Aorta (tissue), 5 donors: ENCODE measurements at regions not wholly inside any gene's neighbourhood (a gene's known extent, or its start where the extent isn't known, plus 50 kb on each side); places are given as distances from the start of the nearest gene placed in this dataset.

ENCODE experiments used
- ATAC-seq: fragments of 200-7000 bp; cut with Tn5 transposase; one replicate; pipeline ENCODE4 v1.9.1; 2022; ENCODE audit warnings: moderate library complexity; ENCODE audit not compliant: low FRiP score
- DNase-seq, 2 donors: peaks; one replicate each; pipeline ENCODE4 v3.0.0-alpha.2; 2020
- H3K27ac ChIP-seq, 2 donors: one replicate each; pipeline ENCODE4 v1.5.1; 2013; ENCODE audit warnings: low read length in 2 of 2, mild to moderate bottlenecking in 2 of 2, moderate library complexity in 2 of 2, control low read depth in 1 of 2, inconsistent platforms in 1 of 2, low read depth in 1 of 2
- H3K27me3 ChIP-seq, 2 donors: one replicate each; pipeline ENCODE4 v1.6.1; 2013; ENCODE audit warnings: control low read depth in 1 of 2, low read length in 1 of 2, mild to moderate bottlenecking in 1 of 2, moderate library complexity in 1 of 2; ENCODE audit not compliant: insufficient read depth in 2 of 2, control insufficient read depth in 1 of 2
- H3K36me3 ChIP-seq, 2 donors: one replicate each; pipeline ENCODE4 v1.6.1; 2013; ENCODE audit warnings: control low read depth in 1 of 2, low read length in 1 of 2, mild to moderate bottlenecking in 1 of 2; ENCODE audit not compliant: insufficient read depth in 2 of 2, control insufficient read depth in 1 of 2
- H3K4me1 ChIP-seq, 2 donors: one replicate each; pipeline ENCODE4 v1.6.1; 2013; ENCODE audit warnings: low read length in 2 of 2, control low read depth in 1 of 2, mild to moderate bottlenecking in 1 of 2, moderate library complexity in 1 of 2; ENCODE audit not compliant: insufficient read depth in 2 of 2, control insufficient read depth in 1 of 2
- H3K4me3 ChIP-seq, 2 donors: one replicate each; pipeline ENCODE4 v1.5.1; 2013; ENCODE audit warnings: low read length in 2 of 2, control low read depth in 1 of 2, mild to moderate bottlenecking in 1 of 2
- H3K9me3 ChIP-seq: one replicate; pipeline ENCODE4 v1.6.1; 2013; ENCODE audit warnings: mild to moderate bottlenecking, low read length; ENCODE audit not compliant: control insufficient read depth
- WGBS, 2 donors: extraction: QIAGEN DNeasy Blood & Tissue Kit; methylation state at CpG; one replicate each; pipeline ENCODE4 v1.1.7; 2013; 5-methylcytosine and 5-hydroxymethylcytosine counted together
- intact Hi-C, 2 donors: fragments of 100-400 bp; cut with DNase I; formaldehyde crosslinking; loops; one replicate each; pipeline versions ENCODE4 v1.14.2 to v1.15.0; 2022
- donor health status: healthy with polysubstance abuse.
- donor health status: Bipolar disorder and iron deficiency.
- donor health status: DM: no; HTN: no; CAD: no.
- donor health status: DM: no; HTN: no; CAD: no.
- donor health status: DM: yes; HTN: yes; CAD: no.

GRCh38 chr4:132384709-132385108, 764.4 kb upstream of the PCDH10 start:
- no peak overlapping the region for H3K27ac ChIP-seq
- 38 to 40% methylated on average over 2 of the region's 2 CpGs for WGBS, 2 donors
- H3K9me3 ChIP-seq: peaks cover 3% of the 10 kb centered on the region
- DNase-seq (no peak), ATAC-seq (no peak)
- peaks cover 0 to 1% of the 10 kb centered on the region in 2 donors for H3K27me3 ChIP-seq
- no peaks in the 10 kb centered on the region for H3K36me3 ChIP-seq
- H3K4me3 ChIP-seq: no peak overlapping the region
- H3K4me1 ChIP-seq: no peaks in the 10 kb centered on the region
- intact Hi-C loops: no loop called here

GRCh38 chr4:132386130-132386529, 763.0 kb upstream of the PCDH10 start:
- H3K4me3 ChIP-seq: no peak overlapping the region
- intact Hi-C loops: no loop called here
- H3K27ac ChIP-seq: no peak overlapping the region
- H3K36me3 ChIP-seq: no peaks in the 10 kb centered on the region
- peaks cover 1% of the 10 kb centered on the region for H3K9me3 ChIP-seq
- WGBS, 2 donors: 92 to 100% methylated on average over 3 of the region's 3 CpGs
- no peak for ATAC-seq
- no peaks in the 10 kb centered on the region for H3K4me1 ChIP-seq
- no peaks in the 10 kb centered on the region for H3K27me3 ChIP-seq
- DNase-seq: no peak

GRCh38 chr4:132387060-132387459, 762.0 kb upstream of the PCDH10 start:
- Histone ChIP-seq H3K27ac (no peak overlapping the region), H3K4me3 (no peak overlapping the region), H3K36me3 (no peaks in the 10 kb centered on the region), H3K27me3 (no peaks in the 10 kb centered on the region), H3K4me1 (no peaks in the 10 kb centered on the region), H3K9me3 (no peaks in the 10 kb centered on the region)
- WGBS, 2 donors: 58 to 79% methylated on average over 1 of the region's 1 CpG
- no peak for ATAC-seq
- intact Hi-C loops: no loop called here
- DNase-seq: no peak

GRCh38 chr4:132395561-132395960, 753.5 kb upstream of the PCDH10 start:
- DNase-seq (no peak), ATAC-seq (no peak)
- H3K9me3 ChIP-seq: no peaks in the 10 kb centered on the region
- no peaks in the 10 kb centered on the region for H3K4me1 ChIP-seq
- no peak overlapping the region for H3K27ac ChIP-seq
- intact Hi-C loops: no loop called here
- H3K36me3 ChIP-seq: no peaks in the 10 kb centered on the region
- no peak overlapping the region for H3K4me3 ChIP-seq
- H3K27me3 ChIP-seq: no peaks in the 10 kb centered on the region
- 0 to 11% methylated on average over 1 of the region's 1 CpG for WGBS, 2 donors

GRCh38 chr4:132396636-132397035, 752.5 kb upstream of the PCDH10 start:
- H3K9me3 ChIP-seq: no peaks in the 10 kb centered on the region
- no peaks in the 10 kb centered on the region for H3K27me3 ChIP-seq
- H3K27ac ChIP-seq: no peak overlapping the region
- no peak overlapping the region for H3K4me3 ChIP-seq
- ATAC-seq: no peak
- 0 to 6% methylated on average over 1 of the region's 1 CpG for WGBS, 2 donors
- intact Hi-C loops: no loop called here
- H3K4me1 ChIP-seq: no peaks in the 10 kb centered on the region
- no peak for DNase-seq
- H3K36me3 ChIP-seq: no peaks in the 10 kb centered on the region

GRCh38 chr4:132417220-132417619, 731.9 kb upstream of the PCDH10 start:
- DNase-seq (no peak), ATAC-seq (no peak)
- Histone ChIP-seq H3K4me3 (no peak overlapping the region), H3K4me1 (no peaks in the 10 kb centered on the region), H3K27me3 (no peaks in the 10 kb centered on the region), H3K36me3 (no peaks in the 10 kb centered on the region), H3K27ac (no peak overlapping the region), H3K9me3 (peaks cover 2% of the 10 kb centered on the region)
- intact Hi-C loops: no loop called here
- WGBS, 2 donors: 59 to 78% methylated on average over 3 of the region's 3 CpGs

- Histone ChIP-seq H3K36me3 (no peaks in the 10 kb centered on the region), H3K4me1 (no peaks in the 10 kb centered on the region), H3K27me3 (no peaks in the 10 kb centered on the region), H3K9me3 (no peaks in the 10 kb centered on the region), H3K27ac (no peak overlapping the region), H3K4me3 (no peak overlapping the region)
- ATAC-seq (no peak), DNase-seq (no peak)
- intact Hi-C loops: no loop called here
- 79 to 88% methylated on average over 3 of the region's 3 CpGs for WGBS, 2 donors
Observed at GRCh38 chr4:132427125-132427524, 722.0 kb upstream of the PCDH10 start.

- Histone ChIP-seq H3K9me3 (no peaks in the 10 kb centered on the region), H3K27me3 (no peaks in the 10 kb centered on the region), H3K4me1 (no peaks in the 10 kb centered on the region), H3K4me3 (no peak overlapping the region), H3K36me3 (no peaks in the 10 kb centered on the region), H3K27ac (no peak overlapping the region)
- ATAC-seq (no peak), DNase-seq (no peak)
- intact Hi-C loops: no loop called here
Observed at GRCh38 chr4:132437117-132437516, 712.0 kb upstream of the PCDH10 start.

GRCh38 chr4:132445386-132445785, 703.7 kb upstream of the PCDH10 start:
- no peak for ATAC-seq
- intact Hi-C loops: no loop called here
- Histone ChIP-seq H3K4me3 (no peak overlapping the region), H3K4me1 (no peaks in the 10 kb centered on the region), H3K27me3 (no peaks in the 10 kb centered on the region), H3K9me3 (no peaks in the 10 kb centered on the region), H3K27ac (no peak overlapping the region), H3K36me3 (no peaks in the 10 kb centered on the region)
- no peak for DNase-seq
- WGBS, 2 donors: 89 to 90% methylated on average over 3 of the region's 3 CpGs
